H9 (cell line): ENCODE measurements at regions not wholly inside any gene's neighbourhood (a gene's known extent, or its start where the extent isn't known, plus 50 kb on each side); places are given as distances from the start of the nearest gene placed in this dataset.
A peak's percentile ranks its signal among the peaks of the same experiment; 100 is the strongest.

Experiments
- DNase-seq: peaks from one replicate; pipeline ENCODE4 v3.0.0-alpha.2; 2017
- H2AFZ ChIP-seq: one replicate; pipeline ENCODE4 v1.6.1; 2013; ENCODE audit warnings: mild to moderate bottlenecking, low read length, control low read depth, moderate library complexity
- H2AK5ac ChIP-seq: 2 replicates; pipeline ENCODE4 v1.6.1; 2013; ENCODE audit warnings: low read length, control low read depth, mixed read lengths; ENCODE audit not compliant: insufficient read length
- H2BK120ac ChIP-seq: one replicate; pipeline ENCODE4 v1.6.1; 2013; ENCODE audit warnings: low read depth, mild to moderate bottlenecking, low read length, control low read depth, inconsistent platforms; ENCODE audit not compliant: poor library complexity, severe bottlenecking
- H2BK12ac ChIP-seq: 2 replicates; pipeline ENCODE4 v1.6.1; 2013; ENCODE audit warnings: low read length, control low read depth, mixed read lengths, low read depth; ENCODE audit not compliant: insufficient read length
- H2BK15ac ChIP-seq: 2 replicates; pipeline ENCODE4 v1.6.1; 2013; ENCODE audit warnings: low read depth, low read length, control low read depth
- H2BK20ac ChIP-seq: one replicate; pipeline ENCODE4 v1.6.1; 2013; ENCODE audit warnings: low read depth, mild to moderate bottlenecking, low read length, control low read depth, inconsistent platforms; ENCODE audit not compliant: poor library complexity, severe bottlenecking
- H2BK5ac ChIP-seq: 2 replicates; pipeline ENCODE4 v1.6.1; 2013; ENCODE audit warnings: low read length, control low read depth, mixed read lengths; ENCODE audit not compliant: insufficient read length
- H3K14ac ChIP-seq: 2 replicates; pipeline ENCODE4 v1.6.1; 2013; ENCODE audit warnings: low read length, control low read depth; ENCODE audit not compliant: insufficient read depth
- H3K18ac ChIP-seq: 2 replicates; pipeline ENCODE4 v1.6.1; 2013; ENCODE audit warnings: low read depth, mild to moderate bottlenecking, mixed read lengths, low read length, control low read depth; ENCODE audit not compliant: insufficient read length
- H3K23ac ChIP-seq: 2 replicates; pipeline ENCODE4 v1.6.1; 2013; ENCODE audit warnings: low read length, control low read depth, mixed read lengths, low read depth; ENCODE audit not compliant: insufficient read length
- H3K23me2 ChIP-seq: 2 replicates; pipeline ENCODE4 v1.6.1; 2013; ENCODE audit warnings: low read depth, mild to moderate bottlenecking, mixed read lengths, low read length, control low read depth; ENCODE audit not compliant: insufficient read length, poor library complexity, severe bottlenecking
- H3K27ac ChIP-seq: 2 replicates; pipeline ENCODE4 v1.5.1; 2013; ENCODE audit warnings: low read length, control low read depth, mixed read lengths, low read depth; ENCODE audit not compliant: insufficient read length
- H3K27me3 ChIP-seq: 2 replicates; pipeline ENCODE4 v1.6.1; 2013; ENCODE audit warnings: low read length, control low read depth, inconsistent platforms; ENCODE audit not compliant: insufficient read depth
- H3K4ac ChIP-seq: 2 replicates; pipeline ENCODE4 v1.6.1; 2013; ENCODE audit warnings: low read depth, mild to moderate bottlenecking, control low read depth, inconsistent platforms, low read length, moderate library complexity
- H3K4me1 ChIP-seq: 2 replicates; pipeline ENCODE4 v1.6.1; 2013; ENCODE audit warnings: low read length, control low read depth, inconsistent platforms; ENCODE audit not compliant: insufficient read depth
- H3K4me2 ChIP-seq: 2 replicates; pipeline ENCODE4 v1.6.1; 2013; ENCODE audit warnings: low read length, control low read depth, mixed read lengths; ENCODE audit not compliant: insufficient read length, insufficient read depth
- H3K56ac ChIP-seq: 2 replicates; pipeline ENCODE4 v1.6.1; 2013; ENCODE audit warnings: low read depth, mild to moderate bottlenecking, mixed read lengths, low read length, control low read depth; ENCODE audit not compliant: insufficient read length
- H3K79me1 ChIP-seq: 2 replicates; pipeline ENCODE4 v1.6.1; 2013; ENCODE audit warnings: low read depth, mild to moderate bottlenecking, moderate library complexity, low read length, control low read depth, inconsistent platforms; ENCODE audit not compliant: insufficient read depth, poor library complexity, severe bottlenecking
- H3K79me2 ChIP-seq: 2 replicates; pipeline ENCODE4 v1.6.1; 2013; ENCODE audit warnings: low read length, control low read depth, inconsistent platforms; ENCODE audit not compliant: insufficient read depth
- H3K9ac ChIP-seq: 2 replicates; pipeline ENCODE4 v1.6.1; 2013; ENCODE audit warnings: low read length, control low read depth, mixed read lengths; ENCODE audit not compliant: insufficient read length; ENCODE audit errors: extremely low read depth
- H3K9me3 ChIP-seq: one replicate; pipeline ENCODE4 v1.6.1; 2013; ENCODE audit warnings: low read depth, low read length, inconsistent platforms; ENCODE audit not compliant: control insufficient read depth
- H3T11ph ChIP-seq: one replicate; pipeline ENCODE4 v1.6.1; 2013; ENCODE audit warnings: mild to moderate bottlenecking, low read length, control low read depth, inconsistent platforms
- H4K20me1 ChIP-seq: one replicate; pipeline ENCODE4 v1.6.1; 2013; ENCODE audit not compliant: control insufficient read depth, insufficient read length, insufficient read depth
- H4K5ac ChIP-seq: 2 replicates; pipeline ENCODE4 v1.6.1; 2013; ENCODE audit warnings: low read depth, mild to moderate bottlenecking, mixed read lengths, low read length, control low read depth; ENCODE audit not compliant: insufficient read length
- H4K8ac ChIP-seq: replicated peaks from 2 replicates; pipeline ENCODE4 v1.6.1; 2013; ENCODE audit warnings: low read length, control low read depth, mixed read lengths, low read depth; ENCODE audit not compliant: insufficient read length
- H4K91ac ChIP-seq: 2 replicates; pipeline ENCODE4 v1.6.1; 2013; ENCODE audit warnings: low read depth, mild to moderate bottlenecking, moderate library complexity, mixed read lengths, low read length, control low read depth; ENCODE audit not compliant: insufficient read length
- H3K27ac Mint-ChIP-seq, 3 experiments: 2 replicates in 2 of 3; 3 replicates in 1 of 3; pipeline ENCODE4 v1.8.0; 2020 to 2021; ENCODE audit warnings: mixed read lengths in 3 of 3, mild to moderate bottlenecking in 1 of 3, moderate library complexity in 1 of 3
- H3K27me3 Mint-ChIP-seq: 2 replicates; pipeline ENCODE4 v1.8.0; 2021; ENCODE audit warnings: low read depth, mild to moderate bottlenecking, moderate library complexity, mixed read lengths
- H3K36me3 Mint-ChIP-seq, 3 experiments: 2 replicates in 2 of 3; 3 replicates in 1 of 3; pipeline ENCODE4 v1.8.0; 2020 to 2021; ENCODE audit warnings: low read depth in 3 of 3, mixed read lengths in 3 of 3; ENCODE audit not compliant: insufficient read depth in 1 of 3
- H3K4me1 Mint-ChIP-seq, 2 experiments: 2 replicates each; pipeline ENCODE4 v1.8.0; 2020; ENCODE audit warnings: mixed read lengths in 2 of 2
- H3K4me3 Mint-ChIP-seq, 2 experiments: 2 replicates in 1 of 2; 3 replicates in 1 of 2; pipeline ENCODE4 v1.8.0; 2020 to 2021; ENCODE audit warnings: mild to moderate bottlenecking in 2 of 2, mixed read lengths in 2 of 2, moderate library complexity in 1 of 2
- H3K9me3 Mint-ChIP-seq, 2 experiments: 2 replicates in 1 of 2; 3 replicates in 1 of 2; pipeline ENCODE4 v1.8.0; 2020; ENCODE audit warnings: mild to moderate bottlenecking in 2 of 2, mixed read lengths in 2 of 2, moderate library complexity in 1 of 2
- WGBS: extraction: QIAGEN DNeasy Blood & Tissue Kit; methylation state at CpG from one replicate; pipeline ENCODE4 v1.1.7; 2013; ENCODE audit warnings: missing lambda C conversion rate, low lambda C conversion rate, mixed read lengths; ENCODE audit not compliant: insufficient read length; ENCODE audit errors: extremely low coverage; 5-methylcytosine and 5-hydroxymethylcytosine counted together
- TF ChIP-seq, protein P1 (sequence below): fragments of 200-600 bp; sonication (generic); conservative IDR thresholded peaks from 3 replicates; pipeline ENCODE4 v1.8.0; 2021; ENCODE audit warnings: antibody characterized with exemption, mild to moderate bottlenecking

DNA sequence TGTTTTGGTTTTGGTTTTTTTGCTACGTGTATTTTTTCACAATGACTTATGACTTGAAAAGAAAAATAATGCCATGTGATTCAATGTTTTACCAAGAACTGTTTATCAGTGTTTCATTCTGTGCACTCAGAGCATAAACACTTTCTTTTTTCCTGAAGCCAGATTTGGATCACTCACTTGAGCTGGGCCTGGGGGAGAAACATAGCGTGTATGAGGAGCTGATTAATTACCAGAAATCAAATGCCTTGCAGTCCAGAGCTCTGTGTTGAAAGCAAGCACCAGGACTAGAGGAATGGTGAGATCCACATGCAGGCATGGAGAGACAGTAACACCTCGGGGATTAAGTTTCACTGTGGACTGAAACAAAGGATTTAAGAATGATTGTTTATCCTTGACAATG is 642.1 kb upstream of the ADGRL2 start:
- Histone ChIP-seq H3K4me1 (no peaks in the 10 kb centered on the region; the same call in 1 of the 2 replicates), H2AFZ (no peak overlapping the region), H2AK5ac (no peak overlapping the region), H3K14ac (no peak overlapping the region), H3T11ph (no peak overlapping the region), H3K4me2 (no peak overlapping the region), H4K5ac (no peak overlapping the region), H3K27ac (no peak overlapping the region), H2BK5ac (no peak overlapping the region), H3K23me2 (no peaks in the 10 kb centered on the region), H2BK20ac (no peak overlapping the region), H2BK15ac (no peak overlapping the region), H3K9ac (peak overlapping the region; percentile 8), H2BK12ac (no peak overlapping the region), H3K9me3 (no peaks in the 10 kb centered on the region), H3K18ac (no peak overlapping the region), H3K23ac (no peak overlapping the region), H4K20me1 (no peaks in the 10 kb centered on the region), H3K4ac (no peak overlapping the region), H4K8ac (no peak overlapping the region), H3K27me3 (no peaks in the 10 kb centered on the region), H3K56ac (no peak overlapping the region), H2BK120ac (no peak overlapping the region), H3K79me2 (0 out of 2 replicates have a peak, but pooled peaks cover 2% of the 10 kb centered on the region), H3K79me1 (no peaks in the 10 kb centered on the region), H4K91ac (no peak overlapping the region)
- TF ChIP-seq, protein P1, sequence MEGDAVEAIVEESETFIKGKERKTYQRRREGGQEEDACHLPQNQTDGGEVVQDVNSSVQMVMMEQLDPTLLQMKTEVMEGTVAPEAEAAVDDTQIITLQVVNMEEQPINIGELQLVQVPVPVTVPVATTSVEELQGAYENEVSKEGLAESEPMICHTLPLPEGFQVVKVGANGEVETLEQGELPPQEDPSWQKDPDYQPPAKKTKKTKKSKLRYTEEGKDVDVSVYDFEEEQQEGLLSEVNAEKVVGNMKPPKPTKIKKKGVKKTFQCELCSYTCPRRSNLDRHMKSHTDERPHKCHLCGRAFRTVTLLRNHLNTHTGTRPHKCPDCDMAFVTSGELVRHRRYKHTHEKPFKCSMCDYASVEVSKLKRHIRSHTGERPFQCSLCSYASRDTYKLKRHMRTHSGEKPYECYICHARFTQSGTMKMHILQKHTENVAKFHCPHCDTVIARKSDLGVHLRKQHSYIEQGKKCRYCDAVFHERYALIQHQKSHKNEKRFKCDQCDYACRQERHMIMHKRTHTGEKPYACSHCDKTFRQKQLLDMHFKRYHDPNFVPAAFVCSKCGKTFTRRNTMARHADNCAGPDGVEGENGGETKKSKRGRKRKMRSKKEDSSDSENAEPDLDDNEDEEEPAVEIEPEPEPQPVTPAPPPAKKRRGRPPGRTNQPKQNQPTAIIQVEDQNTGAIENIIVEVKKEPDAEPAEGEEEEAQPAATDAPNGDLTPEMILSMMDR, result no peak
- no peaks in the 10 kb centered on the region for H3K27me3 Mint-ChIP-seq
- H3K4me3 Mint-ChIP-seq, result no peak overlapping the region
- no peaks in the 10 kb centered on the region for H3K9me3 Mint-ChIP-seq
- DNase-seq, result no peak
- WGBS, result no CpG with 5 or more reads among the region's 3 CpGs
- peak overlapping the region in 1 of 3 experiments; percentile 60; a peak in 3 of 7 replicates for H3K27ac Mint-ChIP-seq
- peaks cover 32 to 35% of the 10 kb centered on the region in 2 experiments for H3K4me1 Mint-ChIP-seq
- no peaks in the 10 kb centered on the region for H3K36me3 Mint-ChIP-seq
